Karpas-422 (cell line): ENCODE measurements at regions not wholly inside any gene's neighbourhood (a gene's known extent, or its start where the extent isn't known, plus 50 kb on each side); places are given as distances from the start of the nearest gene placed in this dataset.

Source experiments
- DNase-seq: peaks from one replicate; pipeline ENCODE4 v3.0.0-alpha.2; 2015
- H2AFZ ChIP-seq: fragments of 200-600 bp; sonication (generic); 2 replicates; pipeline ENCODE4 v1.6.1; 2014; ENCODE audit warnings: antibody characterized with exemption, low read length, mixed read lengths
- H3K27ac ChIP-seq: fragments of 200-600 bp; sonication (generic); 2 replicates; pipeline ENCODE4 v1.5.1; 2014; ENCODE audit warnings: mild to moderate bottlenecking, low read length, moderate library complexity
- H3K27me3 ChIP-seq: fragments of 200-600 bp; sonication (generic); 2 replicates; pipeline ENCODE4 v1.6.1; 2014; ENCODE audit warnings: low read length, mixed read lengths
- H3K36me3 ChIP-seq: fragments of 200-600 bp; sonication (generic); 2 replicates; pipeline ENCODE4 v1.6.1; 2014; ENCODE audit warnings: low read length, mixed read lengths; ENCODE audit not compliant: insufficient read depth
- H3K4me1 ChIP-seq: fragments of 200-600 bp; sonication (generic); 2 replicates; pipeline ENCODE4 v1.6.1; 2014; ENCODE audit warnings: mild to moderate bottlenecking, low read length, mixed read lengths
- H3K4me2 ChIP-seq: fragments of 200-600 bp; sonication (generic); 2 replicates; pipeline ENCODE4 v1.6.1; 2014; ENCODE audit warnings: low read length, low read depth, mild to moderate bottlenecking; ENCODE audit not compliant: poor library complexity, severe bottlenecking
- H3K4me3 ChIP-seq: fragments of 200-600 bp; sonication (generic); 2 replicates; pipeline ENCODE4 v1.5.1; 2014; ENCODE audit warnings: mild to moderate bottlenecking, antibody characterized with exemption, low read length, mixed read lengths
- H3K79me2 ChIP-seq: fragments of 200-600 bp; sonication (generic); 2 replicates; pipeline ENCODE4 v1.6.1; 2014; ENCODE audit warnings: mild to moderate bottlenecking, low read length, mixed read lengths
- H3K9ac ChIP-seq: fragments of 200-600 bp; sonication (generic); 2 replicates; pipeline ENCODE4 v1.6.0; 2014; ENCODE audit warnings: low read length
- H3K9me2 ChIP-seq: fragments of 200-600 bp; sonication (generic), shearing (Covaris generic); replicated peaks from 2 replicates; pipeline ENCODE4 v1.6.0; 2014; ENCODE audit warnings: mild to moderate bottlenecking, low read length, moderate library complexity; ENCODE audit not compliant: insufficient read depth
- H3K9me3 ChIP-seq: fragments of 300-700, 200-600 bp; sonication (generic); 2 replicates; pipeline ENCODE4 v1.6.1; 2014; ENCODE audit warnings: low read length, mixed read lengths
- H4K20me1 ChIP-seq: fragments of 200-600 bp; sonication (generic); 2 replicates; pipeline ENCODE4 v1.6.1; 2014; ENCODE audit warnings: mild to moderate bottlenecking, antibody characterized with exemption, low read length, low read depth; ENCODE audit not compliant: insufficient read depth

GRCh38 chr14:37712976-37713431 is 117.6 kb downstream of the TTC6 start:
- no peaks in the 10 kb centered on the region for H3K9me2 ChIP-seq
- peaks cover 5% of the 10 kb centered on the region for H3K4me1 ChIP-seq
- H3K79me2 ChIP-seq = no peaks in the 10 kb centered on the region
- H3K27me3 ChIP-seq = no peaks in the 10 kb centered on the region; the same call in 1 of the 2 replicates
- H3K36me3 ChIP-seq = no peaks in the 10 kb centered on the region
- H4K20me1 ChIP-seq = no peaks in the 10 kb centered on the region
- no peak overlapping the region for H2AFZ ChIP-seq
- no peak overlapping the region for H3K27ac ChIP-seq
- DNase-seq = no peak
- H3K9ac ChIP-seq = no peak overlapping the region
- H3K4me3 ChIP-seq = no peak overlapping the region
- no peak overlapping the region for H3K4me2 ChIP-seq
- H3K9me3 ChIP-seq = no peaks in the 10 kb centered on the region

DNA sequence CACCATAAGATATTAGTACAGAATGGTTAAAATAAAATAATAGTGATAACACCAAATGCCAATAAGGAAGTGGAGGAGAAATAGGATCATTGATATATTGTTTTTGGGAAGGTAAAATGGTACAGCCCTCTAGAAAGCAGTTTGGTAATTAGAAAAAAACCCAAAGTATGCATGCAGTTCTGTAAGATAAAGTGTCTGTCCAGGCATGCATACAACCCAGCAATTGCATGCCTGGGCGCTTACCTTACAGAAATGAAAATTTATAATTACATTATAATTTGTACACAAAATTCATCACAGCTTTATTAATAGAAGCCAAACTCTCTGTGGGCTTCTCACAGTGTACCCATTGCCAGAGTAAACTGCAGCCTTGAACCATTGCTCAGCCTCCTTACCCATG is 124.7 kb downstream of the TTC6 start:
- no peak overlapping the region for H3K4me2 ChIP-seq
- no peaks in the 10 kb centered on the region for H3K9me2 ChIP-seq
- no peaks in the 10 kb centered on the region for H4K20me1 ChIP-seq
- H3K9me3 ChIP-seq = no peaks in the 10 kb centered on the region
- no peak overlapping the region for H3K9ac ChIP-seq
- H3K4me3 ChIP-seq = no peak overlapping the region
- H2AFZ ChIP-seq = no peak overlapping the region
- H3K27me3 ChIP-seq = no peaks in the 10 kb centered on the region
- H3K79me2 ChIP-seq = no peaks in the 10 kb centered on the region
- no peaks in the 10 kb centered on the region for H3K36me3 ChIP-seq
- no peak for DNase-seq
- H3K27ac ChIP-seq = no peak overlapping the region
- H3K4me1 ChIP-seq = 0 out of 2 replicates have a peak, but pooled peaks cover 3% of the 10 kb centered on the region

DNA sequence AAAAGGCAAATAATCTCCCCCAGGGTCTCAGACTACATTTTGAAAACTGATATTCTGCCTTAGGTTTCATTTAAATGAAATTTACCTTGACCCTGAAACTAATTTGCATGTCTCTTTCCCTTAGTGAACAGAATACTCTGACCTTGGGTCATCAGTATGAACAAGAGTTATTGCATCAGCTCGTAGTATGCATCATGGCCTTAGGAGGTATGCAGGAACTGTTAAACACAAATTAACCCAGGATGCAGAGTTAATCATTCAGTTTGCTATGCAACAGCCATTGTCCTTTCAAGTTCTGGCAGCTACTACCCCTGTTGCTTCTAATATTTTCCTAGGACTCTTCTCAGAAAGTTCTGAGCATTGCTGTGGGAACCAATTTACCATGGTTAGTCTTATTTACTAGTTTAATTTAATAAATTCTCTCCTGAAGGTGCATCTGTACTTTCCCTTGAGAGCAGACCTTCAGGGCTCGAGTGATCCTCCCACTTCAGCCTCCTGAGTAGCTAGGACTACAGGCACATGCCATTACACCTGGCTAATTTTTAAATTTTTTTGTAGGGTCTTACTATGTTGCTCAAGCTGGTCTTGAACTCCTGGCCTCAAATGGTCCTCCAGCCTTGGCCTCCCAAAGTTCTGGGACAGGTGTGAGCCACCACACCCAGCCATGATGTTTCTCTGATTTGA is 126.7 kb downstream of the TTC6 start:
- Histone ChIP-seq H3K4me3 (no peak overlapping the region), H3K9me3 (no peaks in the 10 kb centered on the region), H3K27ac (no peak overlapping the region), H3K36me3 (no peaks in the 10 kb centered on the region), H3K4me2 (no peak overlapping the region), H3K9me2 (no peaks in the 10 kb centered on the region), H3K4me1 (0 out of 2 replicates have a peak, but pooled peaks cover 3% of the 10 kb centered on the region), H3K79me2 (no peaks in the 10 kb centered on the region), H3K9ac (no peak overlapping the region), H3K27me3 (no peaks in the 10 kb centered on the region), H4K20me1 (no peaks in the 10 kb centered on the region), H2AFZ (peak overlapping the region; percentile 15; the same call in 1 of the 2 replicates)
- DNase-seq = no peak

- Histone ChIP-seq H3K9ac (no peak overlapping the region), H3K27me3 (no peaks in the 10 kb centered on the region), H3K36me3 (no peaks in the 10 kb centered on the region), H2AFZ (no peak overlapping the region), H3K4me1 (0 out of 2 replicates have a peak, but pooled peaks cover 3% of the 10 kb centered on the region), H4K20me1 (no peaks in the 10 kb centered on the region), H3K27ac (no peak overlapping the region), H3K9me2 (no peaks in the 10 kb centered on the region), H3K9me3 (no peaks in the 10 kb centered on the region), H3K4me3 (no peak overlapping the region), H3K4me2 (no peak overlapping the region), H3K79me2 (no peaks in the 10 kb centered on the region)
- no peak for DNase-seq
Measured at GRCh38 chr14:37723515-37723914, 128.1 kb downstream of the TTC6 start.

GRCh38 chr14:37726708-37727107 is 131.3 kb downstream of the TTC6 start:
- H3K4me3 ChIP-seq = no peak overlapping the region
- no peaks in the 10 kb centered on the region for H3K36me3 ChIP-seq
- H3K9ac ChIP-seq = no peak overlapping the region
- H2AFZ ChIP-seq = no peak overlapping the region
- no peaks in the 10 kb centered on the region for H3K9me2 ChIP-seq
- H3K9me3 ChIP-seq = no peaks in the 10 kb centered on the region
- 0 out of 2 replicates have a peak, but pooled peaks cover 3% of the 10 kb centered on the region for H3K4me1 ChIP-seq
- no peaks in the 10 kb centered on the region for H4K20me1 ChIP-seq
- no peaks in the 10 kb centered on the region for H3K79me2 ChIP-seq
- H3K4me2 ChIP-seq = no peak overlapping the region
- H3K27me3 ChIP-seq = no peaks in the 10 kb centered on the region
- H3K27ac ChIP-seq = no peak overlapping the region
- no peak for DNase-seq

- Histone ChIP-seq H3K9me2 (no peaks in the 10 kb centered on the region), H3K9ac (no peak overlapping the region), H3K4me3 (no peak overlapping the region), H4K20me1 (no peaks in the 10 kb centered on the region), H2AFZ (no peak overlapping the region), H3K36me3 (no peaks in the 10 kb centered on the region), H3K27me3 (no peaks in the 10 kb centered on the region), H3K79me2 (no peaks in the 10 kb centered on the region), H3K4me2 (no peak overlapping the region), H3K9me3 (no peaks in the 10 kb centered on the region), H3K27ac (no peak overlapping the region), H3K4me1 (no peaks in the 10 kb centered on the region)
- no peak for DNase-seq
Measured at GRCh38 chr14:37729218-37729617, 133.8 kb downstream of the TTC6 start.

DNA sequence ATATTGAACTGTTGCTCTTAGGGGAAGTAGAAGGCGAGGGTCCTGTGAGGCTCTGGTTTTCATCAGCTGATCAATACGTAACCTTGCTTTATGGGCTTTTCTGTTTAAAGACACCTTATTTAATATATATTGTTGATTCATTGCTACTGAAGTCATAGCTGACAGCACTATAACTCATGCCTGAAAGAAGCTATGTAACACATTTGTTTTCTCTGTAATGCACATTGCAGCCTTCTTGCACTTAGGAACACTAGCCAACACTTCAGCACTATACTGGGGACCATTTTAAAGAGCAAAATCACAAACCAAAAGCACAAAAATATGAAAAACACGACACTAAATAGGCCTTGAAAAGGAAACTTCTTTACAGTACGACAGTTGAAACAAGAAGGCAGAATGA is 135.7 kb downstream of the TTC6 start:
- DNase-seq = no peak
- H3K27ac ChIP-seq = no peak overlapping the region
- no peaks in the 10 kb centered on the region for H3K27me3 ChIP-seq
- H3K9me2 ChIP-seq = no peaks in the 10 kb centered on the region
- no peak overlapping the region for H3K4me3 ChIP-seq
- no peak overlapping the region for H2AFZ ChIP-seq
- H3K4me1 ChIP-seq = no peaks in the 10 kb centered on the region
- no peak overlapping the region for H3K4me2 ChIP-seq
- H4K20me1 ChIP-seq = no peaks in the 10 kb centered on the region
- H3K9me3 ChIP-seq = no peaks in the 10 kb centered on the region
- H3K9ac ChIP-seq = no peak overlapping the region
- no peaks in the 10 kb centered on the region for H3K36me3 ChIP-seq
- H3K79me2 ChIP-seq = no peaks in the 10 kb centered on the region

- H3K9me3 ChIP-seq = no peaks in the 10 kb centered on the region
- H3K4me2 ChIP-seq = no peak overlapping the region
- H3K79me2 ChIP-seq = no peaks in the 10 kb centered on the region
- no peak overlapping the region for H3K27ac ChIP-seq
- no peak overlapping the region for H3K9ac ChIP-seq
- no peak overlapping the region for H3K4me3 ChIP-seq
- DNase-seq = no peak
- no peaks in the 10 kb centered on the region for H3K9me2 ChIP-seq
- peaks cover 4% of the 10 kb centered on the region; the same call in 1 of the 2 replicates for H3K4me1 ChIP-seq
- no peaks in the 10 kb centered on the region for H3K27me3 ChIP-seq
- H3K36me3 ChIP-seq = no peaks in the 10 kb centered on the region
- no peaks in the 10 kb centered on the region for H4K20me1 ChIP-seq
- H2AFZ ChIP-seq = no peak overlapping the region
Measured at GRCh38 chr14:37745657-37746056, 150.2 kb downstream of the TTC6 start.
